ENCODE measurements at regions not wholly inside any gene's neighbourhood (a gene's known extent, or its start where the extent isn't known, plus 50 kb on each side); places are given as distances from the start of the nearest gene placed in this dataset.

DNA sequence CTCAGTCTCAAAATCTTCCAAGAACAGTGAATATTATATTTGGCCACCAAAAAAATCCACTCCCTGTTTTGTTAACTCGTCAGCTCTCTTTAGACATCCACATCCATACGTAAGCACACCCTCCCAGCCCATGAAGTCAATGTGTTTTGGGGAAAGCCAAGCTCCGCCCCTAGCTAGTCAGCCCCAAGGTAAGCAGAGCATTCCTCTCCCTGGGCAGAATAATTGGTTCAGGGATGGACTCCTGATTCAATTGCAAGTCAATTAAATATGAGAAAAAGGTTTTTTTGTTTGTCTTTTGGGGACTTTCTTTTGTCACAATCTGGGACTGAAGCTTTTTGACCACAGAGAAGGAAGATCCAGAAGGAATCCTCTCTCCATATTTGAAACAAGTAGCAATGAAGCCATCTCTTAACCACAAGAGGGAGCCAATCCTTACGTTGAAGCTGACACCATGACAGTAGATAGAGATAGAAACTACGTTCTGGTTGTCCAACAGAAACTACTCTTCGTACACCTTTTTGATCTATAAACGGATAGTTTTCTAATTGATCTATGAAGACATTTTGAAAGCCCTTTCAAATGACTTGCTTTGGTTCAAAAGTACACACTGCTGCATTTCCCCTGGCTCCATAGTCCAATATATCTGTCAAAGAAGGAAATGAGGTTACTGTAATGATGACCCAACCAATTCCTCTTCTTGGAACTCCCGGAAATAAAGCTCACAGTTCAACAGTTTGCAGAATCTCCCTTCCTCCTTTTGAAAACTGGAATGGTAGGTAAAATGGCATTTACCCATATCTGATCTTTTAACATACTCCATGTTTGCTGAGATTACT lies 166.4 kb downstream of the TLE1 start:
- H3K4me3 ChIP-seq (replicated peaks; ENCODE audit: low read depth, low read length): no peak overlapping the region
- peak; percentile 80 for DNase-seq (ENCODE audit: low read depth)
- TF ChIP-seq, protein P1, sequence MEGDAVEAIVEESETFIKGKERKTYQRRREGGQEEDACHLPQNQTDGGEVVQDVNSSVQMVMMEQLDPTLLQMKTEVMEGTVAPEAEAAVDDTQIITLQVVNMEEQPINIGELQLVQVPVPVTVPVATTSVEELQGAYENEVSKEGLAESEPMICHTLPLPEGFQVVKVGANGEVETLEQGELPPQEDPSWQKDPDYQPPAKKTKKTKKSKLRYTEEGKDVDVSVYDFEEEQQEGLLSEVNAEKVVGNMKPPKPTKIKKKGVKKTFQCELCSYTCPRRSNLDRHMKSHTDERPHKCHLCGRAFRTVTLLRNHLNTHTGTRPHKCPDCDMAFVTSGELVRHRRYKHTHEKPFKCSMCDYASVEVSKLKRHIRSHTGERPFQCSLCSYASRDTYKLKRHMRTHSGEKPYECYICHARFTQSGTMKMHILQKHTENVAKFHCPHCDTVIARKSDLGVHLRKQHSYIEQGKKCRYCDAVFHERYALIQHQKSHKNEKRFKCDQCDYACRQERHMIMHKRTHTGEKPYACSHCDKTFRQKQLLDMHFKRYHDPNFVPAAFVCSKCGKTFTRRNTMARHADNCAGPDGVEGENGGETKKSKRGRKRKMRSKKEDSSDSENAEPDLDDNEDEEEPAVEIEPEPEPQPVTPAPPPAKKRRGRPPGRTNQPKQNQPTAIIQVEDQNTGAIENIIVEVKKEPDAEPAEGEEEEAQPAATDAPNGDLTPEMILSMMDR (IDR thresholded peaks at IDR 0.05; ENCODE audit: low read length, missing control alignments): peak; percentile 77

DNA sequence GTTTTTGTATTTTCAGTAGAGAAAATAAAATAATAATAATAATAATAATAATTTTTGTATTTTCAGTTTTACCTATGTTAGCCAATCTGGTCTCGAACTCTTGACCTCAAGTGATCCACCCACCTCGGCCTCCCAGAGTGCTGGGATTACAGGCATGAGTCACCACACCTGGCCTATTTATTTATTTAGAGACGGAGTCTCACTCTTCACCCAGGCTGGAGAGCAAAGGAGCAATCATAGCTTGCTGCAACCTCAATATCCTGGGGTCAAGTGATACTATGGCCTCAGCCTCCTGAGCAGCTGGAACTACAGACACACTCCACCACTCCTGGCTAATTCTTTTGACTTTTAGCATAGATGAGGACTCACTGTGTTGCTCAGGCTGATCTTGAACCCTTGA lies 167.5 kb downstream of the TLE1 start:
- H3K4me3 ChIP-seq (replicated peaks; ENCODE audit: low read depth, low read length): no peak overlapping the region
- no peak for DNase-seq (ENCODE audit: low read depth)
- TF ChIP-seq, protein P1 (IDR thresholded peaks at IDR 0.05; ENCODE audit: low read length, missing control alignments): no peak

DNA sequence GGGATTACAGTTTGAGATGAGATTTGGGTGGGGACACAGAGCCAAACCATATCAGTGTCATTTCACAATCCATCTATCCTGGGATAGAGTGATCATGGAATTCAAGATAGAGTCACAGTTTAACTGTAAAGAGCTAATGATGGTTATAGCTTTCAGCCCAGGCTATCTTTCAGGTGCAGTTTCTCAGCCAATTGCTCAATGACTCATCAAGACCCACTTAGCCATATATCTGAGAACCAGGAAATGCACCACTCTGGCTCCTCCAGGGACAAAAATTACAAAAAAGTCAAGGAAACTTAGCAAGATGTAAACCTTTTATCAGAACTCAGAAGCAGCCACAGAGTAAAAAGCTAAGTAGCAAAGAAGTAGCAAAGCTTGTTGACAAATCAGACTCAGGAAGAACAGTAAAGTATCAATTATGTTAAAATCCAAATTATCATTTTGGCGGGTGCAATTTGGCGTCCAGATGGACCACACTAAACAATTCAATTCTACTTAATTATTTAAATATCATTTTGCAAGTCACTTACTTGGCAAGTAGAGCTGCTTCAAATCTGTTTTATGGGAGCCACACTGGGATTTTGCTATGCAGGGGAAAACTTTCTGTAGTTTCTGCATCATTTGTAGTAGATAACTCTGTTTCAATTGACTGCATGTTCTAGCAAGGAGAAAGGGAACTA lies 169.4 kb downstream of the TLE1 start:
- TF ChIP-seq, protein P1 (IDR thresholded peaks at IDR 0.05; ENCODE audit: low read length, missing control alignments): no peak

DNA sequence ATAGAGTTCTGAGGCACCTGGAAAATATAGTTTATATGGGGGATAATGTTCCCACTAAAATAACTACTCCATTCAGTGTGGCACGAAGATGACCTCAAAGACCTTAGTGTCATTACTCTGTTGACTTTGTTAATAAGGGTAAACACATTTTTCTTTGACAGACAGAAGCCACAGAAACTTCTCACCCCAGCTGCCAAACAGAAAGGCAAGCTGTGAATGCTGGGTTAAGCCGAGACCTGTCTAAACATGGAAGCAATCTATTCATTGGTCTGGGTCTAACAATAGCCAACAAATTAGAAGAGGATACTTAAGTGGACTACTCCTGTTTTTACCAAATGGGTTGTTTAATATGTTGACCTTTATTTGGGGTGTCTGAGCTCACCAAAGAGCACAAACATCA lies 171.4 kb downstream of the TLE1 start:
- TF ChIP-seq, protein P1 (IDR thresholded peaks at IDR 0.05; ENCODE audit: low read length, missing control alignments): no peak

More for the DNA sequence above, 169.4 kb downstream of the TLE1 start:
- no peak overlapping the region for H3K4me3 ChIP-seq (replicated peaks; ENCODE audit: low read depth, low read length)
- no peak for DNase-seq (ENCODE audit: low read depth)

DNA sequence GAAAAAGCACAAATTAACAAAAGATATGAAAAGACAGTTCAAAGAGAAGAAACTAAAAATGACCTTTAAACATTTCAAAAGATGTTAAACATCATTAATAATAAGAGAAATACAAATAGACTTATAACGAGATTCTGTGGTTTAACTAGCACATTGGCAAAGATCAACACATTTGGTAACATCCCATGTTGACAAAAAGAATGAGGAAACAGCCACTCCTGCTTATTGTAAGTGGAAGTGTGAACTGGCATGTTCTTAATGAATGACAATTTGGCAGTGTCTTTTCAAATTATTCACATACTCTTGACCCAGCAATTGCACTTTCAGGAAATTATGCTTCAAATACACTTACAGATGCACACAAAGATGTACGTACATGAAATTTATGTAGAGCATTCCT lies 176.3 kb downstream of the TLE1 start:
- no peak for DNase-seq (ENCODE audit: low read depth)
- no peak overlapping the region for H3K4me3 ChIP-seq (replicated peaks; ENCODE audit: low read depth, low read length)
- TF ChIP-seq, protein P1 (IDR thresholded peaks at IDR 0.05; ENCODE audit: low read length, missing control alignments): no peak

More for the DNA sequence above, 171.4 kb downstream of the TLE1 start:
- no peak for DNase-seq (ENCODE audit: low read depth)
- no peak overlapping the region for H3K4me3 ChIP-seq (replicated peaks; ENCODE audit: low read depth, low read length)

DNA sequence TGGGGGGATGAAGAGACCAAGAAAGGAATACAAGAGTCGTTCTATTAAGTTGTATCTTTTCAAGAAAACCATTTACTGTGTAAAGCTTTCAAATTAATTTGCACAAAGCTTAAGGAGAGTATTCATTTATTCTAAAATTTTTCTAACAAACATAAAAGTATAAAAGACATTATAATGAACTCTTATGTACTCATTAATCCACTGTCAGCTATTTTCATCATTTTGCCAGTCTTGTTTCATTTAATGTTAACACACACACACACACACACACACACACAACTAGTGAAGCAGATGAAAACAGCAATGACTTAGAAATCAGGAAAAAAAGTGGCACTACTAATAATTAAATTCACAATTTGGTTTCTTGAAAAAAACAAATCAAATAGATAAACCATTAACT lies 176.7 kb downstream of the TLE1 start:
- DNase-seq (ENCODE audit: low read depth): no peak
- H3K4me3 ChIP-seq (replicated peaks; ENCODE audit: low read depth, low read length): no peak overlapping the region
- TF ChIP-seq, protein P1 (IDR thresholded peaks at IDR 0.05; ENCODE audit: low read length, missing control alignments): no peak

All from fibroblast of pulmonary artery (primary cell).